GM12878 (cell line): ENCODE measurements at regions not wholly inside any gene's neighbourhood (a gene's known extent, or its start where the extent isn't known, plus 50 kb on each side); places are given as distances from the start of the nearest gene placed in this dataset.

Experiments
- CEBPB ChIP-seq, 2 experiments: fragments of 150-350 bp in 1 of 2; IDR thresholded peaks; 2 replicates each; pipeline ENCODE4 v1.6.1; 2012 to 2014; ENCODE audit warnings: low read depth in 2 of 2, low read length in 2 of 2, borderline replicate concordance in 1 of 2, inconsistent platforms in 1 of 2
- JUND ChIP-seq: IDR thresholded peaks from 2 replicates; pipeline ENCODE4 v1.6.1; 2012; ENCODE audit warnings: low read depth, mild to moderate bottlenecking, low read length, improper control_type of control experiment, moderate library complexity
- SRF ChIP-seq, 2 experiments: IDR thresholded peaks; 2 replicates each; pipeline ENCODE4 v1.6.1; 2011; ENCODE audit warnings: low read depth in 2 of 2, low read length in 2 of 2, mild to moderate bottlenecking in 1 of 2, moderate library complexity in 1 of 2
- ZNF384 ChIP-seq: IDR thresholded peaks from 2 replicates; pipeline ENCODE4 v1.6.1; 2012; ENCODE audit warnings: low read depth, mild to moderate bottlenecking, low read length, improper control_type of control experiment, borderline replicate concordance
- ZSCAN29 ChIP-seq: fragments of 450-650 bp; IDR thresholded peaks from 2 replicates; pipeline ENCODE4 v1.6.1; 2017; ENCODE audit warnings: mild to moderate bottlenecking, moderate library complexity
- TF ChIP-seq, protein P1 (sequence below): IDR thresholded peaks from 2 replicates; pipeline ENCODE4 v1.6.1; 2012; ENCODE audit warnings: improper control_type of control experiment, low read depth, low read length; ENCODE audit not compliant: insufficient replicate concordance
- TF ChIP-seq, protein P2 (sequence below), 3 experiments: IDR thresholded peaks in 2 of 3; conservative IDR thresholded peaks in 1 of 3; 2 replicates each; pipeline ENCODE4 v1.5.1; 2011; ENCODE audit warnings: low read depth in 3 of 3, low read length in 3 of 3, mild to moderate bottlenecking in 3 of 3, control low read depth in 2 of 3, moderate library complexity in 2 of 3, inconsistent platforms in 1 of 3, mixed read lengths in 1 of 3; ENCODE audit not compliant: control insufficient read depth in 2 of 3, insufficient read depth in 1 of 3; ENCODE audit errors: extremely low read depth in 1 of 3

DNA sequence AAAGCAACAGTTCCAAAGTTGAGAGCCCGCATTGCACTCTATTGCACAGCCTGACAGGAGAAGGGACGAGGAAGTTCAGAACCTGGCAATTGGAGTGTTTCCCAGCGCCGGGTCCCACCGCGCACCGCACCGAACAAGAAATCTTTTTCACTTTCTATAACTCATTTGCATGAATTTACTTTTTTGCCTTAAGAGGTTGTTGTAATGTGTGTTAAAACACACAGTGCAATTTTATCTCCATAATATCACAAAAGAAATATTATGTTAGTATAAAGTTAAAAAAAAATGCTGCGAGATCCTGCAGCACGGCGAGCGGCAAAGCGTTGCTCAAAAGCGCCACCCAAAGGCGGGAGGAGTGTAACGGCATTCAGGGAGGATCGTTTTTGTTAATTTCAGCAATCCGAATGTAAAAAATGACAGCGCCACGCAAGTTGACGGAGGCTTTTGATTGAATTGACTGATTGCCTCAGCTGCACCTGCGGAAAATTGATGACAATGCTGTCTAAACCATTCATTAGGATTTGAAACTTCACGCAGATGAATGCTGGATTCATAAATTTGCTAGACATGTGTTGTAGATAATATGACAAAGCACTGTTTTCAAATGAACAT lies 303.6 kb upstream of the ZNF507 start:
- TF ChIP-seq ZNF384 = no peak
- TF ChIP-seq, protein P1, sequence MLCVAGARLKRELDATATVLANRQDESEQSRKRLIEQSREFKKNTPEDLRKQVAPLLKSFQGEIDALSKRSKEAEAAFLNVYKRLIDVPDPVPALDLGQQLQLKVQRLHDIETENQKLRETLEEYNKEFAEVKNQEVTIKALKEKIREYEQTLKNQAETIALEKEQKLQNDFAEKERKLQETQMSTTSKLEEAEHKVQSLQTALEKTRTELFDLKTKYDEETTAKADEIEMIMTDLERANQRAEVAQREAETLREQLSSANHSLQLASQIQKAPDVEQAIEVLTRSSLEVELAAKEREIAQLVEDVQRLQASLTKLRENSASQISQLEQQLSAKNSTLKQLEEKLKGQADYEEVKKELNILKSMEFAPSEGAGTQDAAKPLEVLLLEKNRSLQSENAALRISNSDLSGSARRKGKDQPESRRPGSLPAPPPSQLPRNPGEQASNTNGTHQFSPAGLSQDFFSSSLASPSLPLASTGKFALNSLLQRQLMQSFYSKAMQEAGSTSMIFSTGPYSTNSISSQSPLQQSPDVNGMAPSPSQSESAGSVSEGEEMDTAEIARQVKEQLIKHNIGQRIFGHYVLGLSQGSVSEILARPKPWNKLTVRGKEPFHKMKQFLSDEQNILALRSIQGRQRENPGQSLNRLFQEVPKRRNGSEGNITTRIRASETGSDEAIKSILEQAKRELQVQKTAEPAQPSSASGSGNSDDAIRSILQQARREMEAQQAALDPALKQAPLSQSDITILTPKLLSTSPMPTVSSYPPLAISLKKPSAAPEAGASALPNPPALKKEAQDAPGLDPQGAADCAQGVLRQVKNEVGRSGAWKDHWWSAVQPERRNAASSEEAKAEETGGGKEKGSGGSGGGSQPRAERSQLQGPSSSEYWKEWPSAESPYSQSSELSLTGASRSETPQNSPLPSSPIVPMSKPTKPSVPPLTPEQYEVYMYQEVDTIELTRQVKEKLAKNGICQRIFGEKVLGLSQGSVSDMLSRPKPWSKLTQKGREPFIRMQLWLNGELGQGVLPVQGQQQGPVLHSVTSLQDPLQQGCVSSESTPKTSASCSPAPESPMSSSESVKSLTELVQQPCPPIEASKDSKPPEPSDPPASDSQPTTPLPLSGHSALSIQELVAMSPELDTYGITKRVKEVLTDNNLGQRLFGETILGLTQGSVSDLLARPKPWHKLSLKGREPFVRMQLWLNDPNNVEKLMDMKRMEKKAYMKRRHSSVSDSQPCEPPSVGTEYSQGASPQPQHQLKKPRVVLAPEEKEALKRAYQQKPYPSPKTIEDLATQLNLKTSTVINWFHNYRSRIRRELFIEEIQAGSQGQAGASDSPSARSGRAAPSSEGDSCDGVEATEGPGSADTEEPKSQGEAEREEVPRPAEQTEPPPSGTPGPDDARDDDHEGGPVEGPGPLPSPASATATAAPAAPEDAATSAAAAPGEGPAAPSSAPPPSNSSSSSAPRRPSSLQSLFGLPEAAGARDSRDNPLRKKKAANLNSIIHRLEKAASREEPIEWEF = no peak
- TF ChIP-seq, protein P2, sequence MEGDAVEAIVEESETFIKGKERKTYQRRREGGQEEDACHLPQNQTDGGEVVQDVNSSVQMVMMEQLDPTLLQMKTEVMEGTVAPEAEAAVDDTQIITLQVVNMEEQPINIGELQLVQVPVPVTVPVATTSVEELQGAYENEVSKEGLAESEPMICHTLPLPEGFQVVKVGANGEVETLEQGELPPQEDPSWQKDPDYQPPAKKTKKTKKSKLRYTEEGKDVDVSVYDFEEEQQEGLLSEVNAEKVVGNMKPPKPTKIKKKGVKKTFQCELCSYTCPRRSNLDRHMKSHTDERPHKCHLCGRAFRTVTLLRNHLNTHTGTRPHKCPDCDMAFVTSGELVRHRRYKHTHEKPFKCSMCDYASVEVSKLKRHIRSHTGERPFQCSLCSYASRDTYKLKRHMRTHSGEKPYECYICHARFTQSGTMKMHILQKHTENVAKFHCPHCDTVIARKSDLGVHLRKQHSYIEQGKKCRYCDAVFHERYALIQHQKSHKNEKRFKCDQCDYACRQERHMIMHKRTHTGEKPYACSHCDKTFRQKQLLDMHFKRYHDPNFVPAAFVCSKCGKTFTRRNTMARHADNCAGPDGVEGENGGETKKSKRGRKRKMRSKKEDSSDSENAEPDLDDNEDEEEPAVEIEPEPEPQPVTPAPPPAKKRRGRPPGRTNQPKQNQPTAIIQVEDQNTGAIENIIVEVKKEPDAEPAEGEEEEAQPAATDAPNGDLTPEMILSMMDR (IDR thresholded peaks at IDR 0.05 in 2 of 3, conservative IDR thresholded peaks at IDR 0.05 in 1 of 3; ENCODE audit: control insufficient read depth in 2 of 3, extremely low read depth in 1 of 3, insufficient read depth in 1 of 3, low read depth in 3 of 3, low read length in 3 of 3) = 0 out of 6 replicates have a peak, but pooled peaks of 1 of the 3 experiments have one; percentile 1
- TF ChIP-seq JUND = no peak
- no peak for TF ChIP-seq CEBPB (IDR thresholded peaks at IDR 0.05; ENCODE audit: borderline replicate concordance in 1 of 2, low read depth in 2 of 2, low read length in 2 of 2)
- no peak for TF ChIP-seq SRF (IDR thresholded peaks at IDR 0.05; ENCODE audit: low read depth in 2 of 2, low read length in 2 of 2)
- TF ChIP-seq ZSCAN29 = no peak
